Endothelial cell (in vitro differentiated cells): ENCODE measurements at regions not wholly inside any gene's neighbourhood (a gene's known extent, or its start where the extent isn't known, plus 50 kb on each side); places are given as distances from the start of the nearest gene placed in this dataset.

ENCODE experiments used
- DNase-seq: peaks from one replicate; pipeline ENCODE4 v3.0.0; 2021; ENCODE audit warnings: low spot score
- H3K27ac Mint-ChIP-seq: one replicate; pipeline ENCODE4 v1.8.0; 2021; ENCODE audit warnings: mixed read lengths, inconsistent platforms; ENCODE audit not compliant: unreplicated experiment
- H3K27me3 Mint-ChIP-seq: one replicate; pipeline ENCODE4 v1.8.0; 2021; ENCODE audit warnings: mild to moderate bottlenecking, moderate library complexity, mixed read lengths, inconsistent platforms; ENCODE audit not compliant: unreplicated experiment
- H3K36me3 Mint-ChIP-seq: one replicate; pipeline ENCODE4 v1.8.0; 2021; ENCODE audit warnings: mild to moderate bottlenecking, low read depth, mixed read lengths, inconsistent platforms; ENCODE audit not compliant: unreplicated experiment
- H3K4me1 Mint-ChIP-seq: one replicate; pipeline ENCODE4 v1.8.0; 2021; ENCODE audit warnings: mild to moderate bottlenecking, mixed read lengths, inconsistent platforms; ENCODE audit not compliant: unreplicated experiment
- H3K4me3 Mint-ChIP-seq: one replicate; pipeline ENCODE4 v1.8.0; 2021; ENCODE audit warnings: mild to moderate bottlenecking, mixed read lengths, inconsistent platforms; ENCODE audit not compliant: unreplicated experiment
- H3K9me3 Mint-ChIP-seq: one replicate; pipeline ENCODE4 v1.8.0; 2021; ENCODE audit warnings: mixed read lengths, inconsistent platforms; ENCODE audit not compliant: unreplicated experiment
- TF ChIP-seq, protein P1 (sequence below): fragments of 200-600 bp; sonication (generic); IDR thresholded peaks from one replicate; pipeline ENCODE4 v1.5.0; 2021; ENCODE audit warnings: antibody characterized with exemption; ENCODE audit not compliant: unreplicated experiment

GRCh38 chr13:99809496-99809895 lies 162.1 kb downstream of the ZIC5 start:
- TF ChIP-seq, protein P1, sequence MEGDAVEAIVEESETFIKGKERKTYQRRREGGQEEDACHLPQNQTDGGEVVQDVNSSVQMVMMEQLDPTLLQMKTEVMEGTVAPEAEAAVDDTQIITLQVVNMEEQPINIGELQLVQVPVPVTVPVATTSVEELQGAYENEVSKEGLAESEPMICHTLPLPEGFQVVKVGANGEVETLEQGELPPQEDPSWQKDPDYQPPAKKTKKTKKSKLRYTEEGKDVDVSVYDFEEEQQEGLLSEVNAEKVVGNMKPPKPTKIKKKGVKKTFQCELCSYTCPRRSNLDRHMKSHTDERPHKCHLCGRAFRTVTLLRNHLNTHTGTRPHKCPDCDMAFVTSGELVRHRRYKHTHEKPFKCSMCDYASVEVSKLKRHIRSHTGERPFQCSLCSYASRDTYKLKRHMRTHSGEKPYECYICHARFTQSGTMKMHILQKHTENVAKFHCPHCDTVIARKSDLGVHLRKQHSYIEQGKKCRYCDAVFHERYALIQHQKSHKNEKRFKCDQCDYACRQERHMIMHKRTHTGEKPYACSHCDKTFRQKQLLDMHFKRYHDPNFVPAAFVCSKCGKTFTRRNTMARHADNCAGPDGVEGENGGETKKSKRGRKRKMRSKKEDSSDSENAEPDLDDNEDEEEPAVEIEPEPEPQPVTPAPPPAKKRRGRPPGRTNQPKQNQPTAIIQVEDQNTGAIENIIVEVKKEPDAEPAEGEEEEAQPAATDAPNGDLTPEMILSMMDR, result no peak
- Mint-ChIP-seq H3K4me1 (peaks cover 4% of the 10 kb centered on the region), H3K27ac (no peak overlapping the region), H3K9me3 (no peaks in the 10 kb centered on the region), H3K4me3 (no peak overlapping the region), H3K36me3 (no peaks in the 10 kb centered on the region), H3K27me3 (no peaks in the 10 kb centered on the region)
- no peak for DNase-seq

DNA sequence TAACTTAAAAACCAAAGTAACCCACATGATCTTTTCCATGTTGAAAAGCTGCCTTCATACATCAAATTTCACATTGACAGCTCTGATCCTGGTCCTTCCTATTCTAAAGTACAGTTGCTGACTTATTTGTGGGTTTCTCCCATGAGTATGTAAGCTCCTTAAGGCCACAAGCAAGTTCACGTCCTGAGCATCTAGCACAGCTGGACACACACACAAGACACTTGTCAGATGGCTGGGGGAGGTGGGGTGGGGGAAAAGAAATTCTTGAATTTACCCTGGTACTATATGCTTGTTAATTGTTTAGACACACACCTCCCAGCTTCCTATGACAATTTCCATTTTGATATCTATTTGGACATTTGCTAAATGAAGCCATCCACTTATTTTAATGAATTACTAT lies 162.8 kb downstream of the ZIC5 start:
- no peaks in the 10 kb centered on the region for H3K36me3 Mint-ChIP-seq
- H3K27ac Mint-ChIP-seq, result no peak overlapping the region
- TF ChIP-seq, protein P1, result no peak
- no peaks in the 10 kb centered on the region for H3K9me3 Mint-ChIP-seq
- no peak overlapping the region for H3K4me3 Mint-ChIP-seq
- H3K27me3 Mint-ChIP-seq, result no peaks in the 10 kb centered on the region
- DNase-seq, result no peak
- H3K4me1 Mint-ChIP-seq, result peaks cover 4% of the 10 kb centered on the region

DNA sequence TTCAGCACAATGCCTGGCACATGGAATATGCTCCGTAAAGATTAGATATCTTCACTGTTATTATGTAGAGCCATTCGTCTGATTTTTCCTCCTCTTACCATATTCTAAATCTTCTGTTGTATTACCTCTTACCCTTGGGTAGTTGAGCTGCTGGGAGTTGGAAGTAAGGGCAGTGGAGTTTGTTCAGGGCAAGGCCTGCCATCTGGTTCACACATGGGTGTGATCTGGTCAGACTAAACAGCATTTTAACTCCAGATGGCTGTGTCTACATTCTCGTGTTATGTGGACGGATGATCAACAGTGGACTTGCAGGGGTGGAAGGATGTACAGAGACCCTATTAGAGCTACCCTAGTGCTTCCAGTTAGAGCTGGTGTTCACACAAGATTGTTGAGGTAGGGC lies 164.9 kb downstream of the ZIC5 start:
- H3K36me3 Mint-ChIP-seq, result no peaks in the 10 kb centered on the region
- H3K9me3 Mint-ChIP-seq, result no peaks in the 10 kb centered on the region
- no peaks in the 10 kb centered on the region for H3K27me3 Mint-ChIP-seq
- TF ChIP-seq, protein P1, result no peak
- H3K27ac Mint-ChIP-seq, result no peak overlapping the region
- DNase-seq, result no peak
- no peak overlapping the region for H3K4me3 Mint-ChIP-seq
- H3K4me1 Mint-ChIP-seq, result peaks cover 4% of the 10 kb centered on the region

DNA sequence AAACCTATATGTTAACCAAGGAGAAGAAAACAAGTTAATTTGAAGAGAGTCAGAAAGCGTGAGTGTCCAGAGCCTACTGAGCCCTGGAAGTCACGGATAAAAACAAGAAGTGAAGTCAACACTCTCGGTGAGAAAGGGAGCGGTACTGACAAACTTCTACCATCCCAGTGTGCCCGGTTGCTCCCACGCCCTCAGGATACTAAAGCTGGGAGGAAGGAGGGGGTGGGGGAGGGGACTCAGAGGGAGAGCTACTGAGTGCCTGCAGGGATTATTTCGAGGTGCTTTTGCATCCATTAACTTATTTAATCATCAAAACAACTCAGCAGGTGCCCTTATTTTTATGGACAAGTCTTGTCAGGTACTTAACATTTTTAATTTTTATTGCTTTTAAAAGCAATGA lies 166.2 kb downstream of the ZIC5 start:
- Mint-ChIP-seq H3K4me1 (peaks cover 4% of the 10 kb centered on the region), H3K27ac (no peak overlapping the region), H3K27me3 (no peaks in the 10 kb centered on the region), H3K36me3 (no peaks in the 10 kb centered on the region), H3K4me3 (no peak overlapping the region), H3K9me3 (no peaks in the 10 kb centered on the region)
- DNase-seq, result peak; percentile 18
- TF ChIP-seq, protein P1, result no peak

DNA sequence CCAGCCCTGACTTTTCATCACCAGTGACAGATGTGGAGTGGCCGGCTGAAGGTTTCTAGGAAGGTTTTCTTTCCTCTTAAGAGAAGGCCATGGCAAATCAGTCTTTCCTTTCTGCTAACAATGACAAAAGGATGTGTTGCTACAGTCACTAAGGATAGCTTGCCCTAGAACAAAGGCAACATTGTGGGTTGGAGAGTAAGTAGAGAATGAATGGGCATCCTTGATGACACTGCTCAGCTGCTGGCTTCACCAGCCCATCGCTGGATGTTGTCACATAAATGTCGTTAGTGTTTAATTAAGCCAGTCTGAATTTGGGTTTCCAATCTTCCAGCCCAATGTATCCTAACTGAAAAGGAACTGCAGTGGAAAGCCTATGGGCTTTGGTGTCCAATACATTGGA lies 168.4 kb downstream of the ZIC5 start:
- TF ChIP-seq, protein P1, result no peak
- Mint-ChIP-seq H3K27ac (no peak overlapping the region), H3K27me3 (peaks cover 2% of the 10 kb centered on the region), H3K36me3 (no peaks in the 10 kb centered on the region), H3K4me1 (peaks cover 4% of the 10 kb centered on the region), H3K4me3 (no peak overlapping the region), H3K9me3 (no peaks in the 10 kb centered on the region)
- no peak for DNase-seq
